Esophagus muscularis mucosa (tissue), 4 donors: ENCODE measurements at regions not wholly inside any gene's neighbourhood (a gene's known extent, or its start where the extent isn't known, plus 50 kb on each side); places are given as distances from the start of the nearest gene placed in this dataset.
A peak's percentile ranks its signal among the peaks of the same experiment; 100 is the strongest.

Experiments
- DNase-seq: peaks from one replicate; pipeline ENCODE4 v3.0.0-alpha.2; 2017; ENCODE audit errors: extremely low spot score
- H3K27ac ChIP-seq, 4 donors: fragments of 200-600 bp; sonication (generic); replicated peaks in 1 of 4; 1 replicate in 3 of 4; 2 replicates in 1 of 4; pipeline ENCODE4 v1.5.1; 2016 to 2019; ENCODE audit warnings: mild to moderate bottlenecking in 1 of 4
- H3K27me3 ChIP-seq, 4 donors: fragments of 200-600 bp; sonication (generic); one replicate each; pipeline versions ENCODE4 v1.5.1 to v1.6.0; 2016 to 2019
- H3K36me3 ChIP-seq, 4 donors: fragments of 200-600 bp; sonication (generic); one replicate each; pipeline ENCODE4 v1.5.1; 2016 to 2019
- H3K4me1 ChIP-seq, 4 donors: fragments of 200-600 bp; sonication (generic); one replicate each; pipeline ENCODE4 v1.5.1; 2016 to 2019
- H3K4me3 ChIP-seq, 4 donors: fragments of 200-600 bp; sonication (generic); 1 replicate in 2 of 4; 2 replicates in 2 of 4; pipeline ENCODE4 v1.5.1; 2016 to 2019; ENCODE audit warnings: mild to moderate bottlenecking in 4 of 4, moderate library complexity in 1 of 4
- H3K9me3 ChIP-seq, 4 donors: fragments of 200-600 bp; sonication (generic); 1 replicate in 3 of 4; 2 replicates in 1 of 4; pipeline ENCODE4 v1.5.1; 2016 to 2019
- CTCF ChIP-seq, 3 experiments: fragments of 200-600 bp in 2 of 3; fragments of 450-650 bp in 1 of 3; sonication (generic) in 2 of 3; IDR thresholded peaks; one replicate each; pipeline ENCODE4 v1.5.1; 2017 to 2019; ENCODE audit warnings: antibody characterized with exemption in 3 of 3, mild to moderate bottlenecking in 2 of 3, moderate library complexity in 1 of 3
- EP300 ChIP-seq: sonication (generic); formaldehyde crosslinking; IDR thresholded peaks from one replicate; pipeline ENCODE4 v1.6.1; 2017; ENCODE audit warnings: antibody characterized with exemption
- POLR2A ChIP-seq: fragments of 450-650 bp; IDR thresholded peaks from one replicate; pipeline ENCODE4 v1.6.1; 2017; ENCODE audit warnings: antibody characterized with exemption, moderate library complexity, mild to moderate bottlenecking, low read depth
- POLR2AphosphoS5 ChIP-seq, 2 donors: sonication (generic); formaldehyde crosslinking; IDR thresholded peaks; one replicate each; pipeline ENCODE4 v1.6.1; 2017; ENCODE audit warnings: antibody characterized with exemption in 2 of 2
- WGBS: methylation state at CpG from one replicate; pipeline ENCODE4 v1.1.5; 2018; 5-methylcytosine and 5-hydroxymethylcytosine counted together
- intact Hi-C: fragments of 100-400 bp; cut with DNase I; formaldehyde crosslinking; loops from one replicate; pipeline ENCODE4 v1.15.1; 2023

GRCh38 chr7:131691454-131692130 is 135.2 kb upstream of the PODXL start:
- WGBS, result 44% methylated on average over 12 of the region's 12 CpGs
- H3K27me3 ChIP-seq, result peaks cover 0 to 60% (median 0%) of the 10 kb centered on the region in 4 donors
- H3K36me3 ChIP-seq, result no peaks in the 10 kb centered on the region
- peak; percentile 83 for DNase-seq
- H3K4me1 ChIP-seq, result peaks cover 10 to 16% (median 11%) of the 10 kb centered on the region in 4 donors
- intact Hi-C loops, result loop anchor here (5.0 kb wide), 1 partner anchor 891 kb away; no protein-coding TSS in a partner anchor
- no peaks in the 10 kb centered on the region for H3K9me3 ChIP-seq
- no peak for TF ChIP-seq CTCF (IDR thresholded peaks at IDR 0.05)
- no peak for TF ChIP-seq POLR2A
- no peak for TF ChIP-seq EP300
- no peak for TF ChIP-seq POLR2AphosphoS5 (IDR thresholded peaks at IDR 0.05)
- H3K27ac ChIP-seq, result no peak overlapping the region
- H3K4me3 ChIP-seq, result peak overlapping the region in 1 of 4 donors; percentile 7

- intact Hi-C loops, result loop anchor here (5.0 kb wide), 1 partner anchor 892 kb away; no protein-coding TSS in a partner anchor
- Histone ChIP-seq H3K27me3 (peaks cover 0 to 60% (median 0%) of the 10 kb centered on the region in 4 donors), H3K9me3 (no peaks in the 10 kb centered on the region), H3K36me3 (no peaks in the 10 kb centered on the region), H3K27ac (no peak overlapping the region), H3K4me1 (peaks cover 10 to 16% (median 11%) of the 10 kb centered on the region in 4 donors), H3K4me3 (no peak overlapping the region)
- TF ChIP-seq CTCF (IDR thresholded peaks at IDR 0.05) (no peak), EP300 (no peak), POLR2AphosphoS5 (IDR thresholded peaks at IDR 0.05) (no peak), POLR2A (no peak)
- 76% methylated on average over 12 of the region's 12 CpGs for WGBS
- DNase-seq, result peak; percentile 80
These were observed 134.0 kb upstream of the PODXL start for GRCh38 chr7:131690441-131690840.

- Histone ChIP-seq H3K36me3 (no peaks in the 10 kb centered on the region), H3K4me1 (peaks cover 10 to 16% (median 11%) of the 10 kb centered on the region in 4 donors), H3K27me3 (peaks cover 0 to 60% (median 0%) of the 10 kb centered on the region in 4 donors), H3K4me3 (no peak overlapping the region), H3K27ac (no peak overlapping the region), H3K9me3 (no peaks in the 10 kb centered on the region)
- TF ChIP-seq CTCF (IDR thresholded peaks at IDR 0.05), result no peak
- no peak for TF ChIP-seq POLR2AphosphoS5 (IDR thresholded peaks at IDR 0.05)
- no peak for TF ChIP-seq EP300
- no peak for TF ChIP-seq POLR2A
- intact Hi-C loops, result loop anchor here (5.0 kb wide), 1 partner anchor 893 kb away; no protein-coding TSS in a partner anchor
- WGBS, result 92% methylated on average over 10 of the region's 19 CpGs
- peak; percentile 83 for DNase-seq
These were observed 133.3 kb upstream of the PODXL start for GRCh38 chr7:131689662-131690234.

GRCh38 chr7:131688738-131689661 is 132.6 kb upstream of the PODXL start:
- intact Hi-C loops, result no loop called here

More at GRCh38 chr7:131688738-131689661, 132.6 kb upstream of the PODXL start:
- 55% methylated on average over 11 of the region's 12 CpGs for WGBS
- TF ChIP-seq CTCF (IDR thresholded peaks at IDR 0.05) (peak; percentile 85 to 94 (median 93)), EP300 (no peak)
- H3K9me3 ChIP-seq, result no peaks in the 10 kb centered on the region
- DNase-seq, result peak; percentile 91
- peaks cover 10 to 16% (median 11%) of the 10 kb centered on the region in 4 donors for H3K4me1 ChIP-seq
- peaks cover 0 to 59% (median 0%) of the 10 kb centered on the region in 4 donors for H3K27me3 ChIP-seq
- no peak overlapping the region for H3K4me3 ChIP-seq
- H3K27ac ChIP-seq, result no peak overlapping the region
- H3K36me3 ChIP-seq, result no peaks in the 10 kb centered on the region
